ENCODE measurements at regions not wholly inside any gene's neighbourhood (a gene's known extent, or its start where the extent isn't known, plus 50 kb on each side); places are given as distances from the start of the nearest gene placed in this dataset.

GRCh38 chr2:12106440-12107080 lies 360.1 kb downstream of the LPIN1 start:
- no peak for TF ChIP-seq POLR2A (IDR thresholded peaks at IDR 0.05; ENCODE audit: borderline replicate concordance, extremely low read depth, insufficient read depth, insufficient read length)
- TF ChIP-seq CTCF (IDR thresholded peaks at IDR 0.05 in 2 of 3, conservative IDR thresholded peaks at IDR 0.05 in 1 of 3; ENCODE audit: borderline replicate concordance in 1 of 3, insufficient read depth in 1 of 3, low read depth in 2 of 3, low read length in 2 of 3): no peak
- no peak for TF ChIP-seq SIN3A (IDR thresholded peaks at IDR 0.05; ENCODE audit: low read depth)
- no peak for TF ChIP-seq ZNF274 (IDR thresholded peaks at IDR 0.05; ENCODE audit: low read depth, low read length)
- TF ChIP-seq EZH2 (IDR thresholded peaks at IDR 0.05): no peak
- TF ChIP-seq YY1 (IDR thresholded peaks at IDR 0.05; ENCODE audit: extremely low read depth, insufficient replicate concordance, low read depth, low read length): no peak
- TF ChIP-seq RAD21 (IDR thresholded peaks at IDR 0.05; ENCODE audit: low read depth): no peak
- TF ChIP-seq CEBPB (IDR thresholded peaks at IDR 0.05; ENCODE audit: low read depth): no peak
